Hematopoietic multipotent progenitor cell (in vitro differentiated cells): ENCODE measurements at regions not wholly inside any gene's neighbourhood (a gene's known extent, or its start where the extent isn't known, plus 50 kb on each side); places are given as distances from the start of the nearest gene placed in this dataset.

Experiments used
- DNase-seq, 3 donors: peaks; one replicate each; pipeline ENCODE4 v3.0.0-alpha.2; 2011 to 2015; ENCODE audit warnings: low read depth in 2 of 3, low spot score in 2 of 3

- no peak for DNase-seq
Measured at GRCh38 chr15:47877836-47878235, 160.5 kb downstream of the SEMA6D start.

- no peak for DNase-seq
Measured at GRCh38 chr15:47885920-47886319, 168.6 kb downstream of the SEMA6D start.

- no peak for DNase-seq
Measured at GRCh38 chr15:47887241-47887800, 170.0 kb downstream of the SEMA6D start.

GRCh38 chr15:47888385-47889100 lies 171.2 kb downstream of the SEMA6D start:
- DNase-seq: no peak

- DNase-seq: no peak
Measured at GRCh38 chr15:47890397-47891150, 173.3 kb downstream of the SEMA6D start.

GRCh38 chr15:47897525-47897924 lies 180.2 kb downstream of the SEMA6D start:
- DNase-seq: no peak

GRCh38 chr15:47900751-47901150 lies 183.4 kb downstream of the SEMA6D start:
- DNase-seq: no peak

- no peak for DNase-seq
Measured at GRCh38 chr15:47903368-47903767, 186.1 kb downstream of the SEMA6D start.

GRCh38 chr15:47908486-47908885 lies 191.2 kb downstream of the SEMA6D start:
- no peak for DNase-seq

- no peak for DNase-seq
Measured at GRCh38 chr15:47908950-47909670, 191.8 kb downstream of the SEMA6D start.

GRCh38 chr15:47912910-47913309 lies 195.6 kb downstream of the SEMA6D start:
- peak in 2 of 3 donors; percentile 4 to 42 for DNase-seq

- no peak for DNase-seq
Measured at GRCh38 chr15:47917881-47918280, 200.6 kb downstream of the SEMA6D start.

GRCh38 chr15:47918877-47919276 lies 201.6 kb downstream of the SEMA6D start:
- DNase-seq: no peak

- no peak for DNase-seq
Measured at GRCh38 chr15:47924381-47924780, 196.4 kb upstream of the SLC24A5 start.

GRCh38 chr15:47929138-47929803 lies 191.5 kb upstream of the SLC24A5 start:
- no peak for DNase-seq

- DNase-seq: no peak
Measured at GRCh38 chr15:47932261-47932660, 188.5 kb upstream of the SLC24A5 start.

- DNase-seq: no peak
Measured at GRCh38 chr15:47932951-47933641, 187.7 kb upstream of the SLC24A5 start.

GRCh38 chr15:47933865-47934264 lies 186.9 kb upstream of the SLC24A5 start:
- DNase-seq: no peak

GRCh38 chr15:47934342-47934741 lies 186.4 kb upstream of the SLC24A5 start:
- no peak for DNase-seq

GRCh38 chr15:47937834-47938233 lies 183.0 kb upstream of the SLC24A5 start:
- no peak for DNase-seq
